Common myeloid progenitor, CD34-positive (primary cell): ENCODE measurements at regions not wholly inside any gene's neighbourhood (a gene's known extent, or its start where the extent isn't known, plus 50 kb on each side); places are given as distances from the start of the nearest gene placed in this dataset.

Experiments used
- CTCF ChIA-PET: fragments of 350-600 bp; sonication (Branson Sonifier 250); formaldehyde crosslinking; loops from one replicate; lab custom pipeline; 2021; ENCODE audit warnings: antibody characterized with exemption; lab: Charles Lee
- POLR2A ChIA-PET: fragments of 350-600 bp; sonication (Branson Sonifier 250); formaldehyde crosslinking; loops from one replicate; lab custom pipeline; 2021; ENCODE audit warnings: antibody characterized with exemption; lab: Charles Lee
- DNase-seq, 3 donors: peaks; one replicate each; pipeline versions ENCODE4 v3.0.0 to v3.0.0-alpha.2; 2013
- H3K27ac ChIP-seq, 2 experiments: 1 replicate in 1 of 2; 2 replicates in 1 of 2; pipeline ENCODE4 v1.7.0; 2013; ENCODE audit warnings: inconsistent platforms in 2 of 2, low read length in 2 of 2, mild to moderate bottlenecking in 2 of 2, low read depth in 1 of 2, moderate library complexity in 1 of 2; ENCODE audit not compliant: severe bottlenecking in 2 of 2, insufficient read depth in 1 of 2, poor library complexity in 1 of 2
- H3K27me3 ChIP-seq, 5 experiments: replicated peaks in 2 of 5; 1 replicate in 3 of 5; 2 replicates in 2 of 5; pipeline versions ENCODE4 v1.6.1 to v1.7.0; 2013; ENCODE audit warnings: low read length in 4 of 5, mild to moderate bottlenecking in 2 of 5, moderate library complexity in 2 of 5, inconsistent platforms in 1 of 5; ENCODE audit not compliant: insufficient read depth in 5 of 5, control insufficient read depth in 4 of 5
- H3K36me3 ChIP-seq, 4 experiments: 1 replicate in 2 of 4; 2 replicates in 2 of 4; pipeline versions ENCODE4 v1.6.1 to v1.7.0; 2013; ENCODE audit warnings: low read length in 3 of 4, control low read depth in 1 of 4, mild to moderate bottlenecking in 1 of 4; ENCODE audit not compliant: control insufficient read depth in 4 of 4, insufficient read depth in 4 of 4
- H3K4me1 ChIP-seq, 4 experiments: 1 replicate in 3 of 4; 2 replicates in 1 of 4; pipeline versions ENCODE4 v1.6.1 to v1.7.1; 2013; ENCODE audit warnings: low read length in 3 of 4, mild to moderate bottlenecking in 3 of 4, control low read depth in 1 of 4, inconsistent platforms in 1 of 4, moderate library complexity in 1 of 4; ENCODE audit not compliant: control insufficient read depth in 4 of 4, insufficient read depth in 4 of 4; ENCODE audit errors: control extremely low read depth in 1 of 4
- H3K4me3 ChIP-seq, 7 experiments: 1 replicate in 4 of 7; 2 replicates in 3 of 7; pipeline versions ENCODE4 v1.5.1 to v1.7.0; 2013; ENCODE audit warnings: mild to moderate bottlenecking in 7 of 7, low read length in 6 of 7, moderate library complexity in 6 of 7, inconsistent platforms in 2 of 7, low read depth in 2 of 7, control low read depth in 1 of 7; ENCODE audit not compliant: insufficient read depth in 4 of 7, control insufficient read depth in 1 of 7; ENCODE audit errors: extremely low read depth in 1 of 7
- H3K9me3 ChIP-seq, 5 experiments: 1 replicate in 4 of 5; 2 replicates in 1 of 5; pipeline versions ENCODE4 v1.6.1 to v1.7.1; 2013; ENCODE audit warnings: low read length in 4 of 5, mild to moderate bottlenecking in 2 of 5, inconsistent platforms in 1 of 5, low read depth in 1 of 5, moderate library complexity in 1 of 5; ENCODE audit not compliant: control insufficient read depth in 4 of 5, insufficient read depth in 2 of 5; ENCODE audit errors: control extremely low read depth in 1 of 5
- WGBS: methylation state at CpG from one replicate; pipeline ENCODE4 v1.1.5; 2013; ENCODE audit not compliant: insufficient coverage; 5-methylcytosine and 5-hydroxymethylcytosine counted together

DNA sequence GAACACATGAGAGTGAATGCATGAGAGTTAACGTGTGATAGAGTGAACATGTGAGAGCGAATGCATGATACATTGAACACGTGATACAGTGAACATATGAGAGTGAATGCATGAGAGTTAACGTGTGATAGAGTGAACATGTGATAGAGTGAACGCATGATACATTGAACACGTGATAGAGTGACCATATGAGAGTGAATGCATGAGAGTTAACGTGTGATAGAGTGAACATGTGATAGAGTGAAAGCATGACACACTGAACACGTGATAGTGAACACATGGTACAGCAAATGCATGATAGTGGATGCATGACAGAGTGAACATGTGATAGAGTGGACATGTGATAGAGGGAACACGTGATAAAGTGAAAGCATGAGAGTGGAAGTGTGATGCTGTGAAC, 517.9 kb downstream of the EIPR1 start:
- no peak overlapping the region for H3K27ac ChIP-seq
- 97% methylated on average over 9 of the region's 9 CpGs for WGBS
- no peak for DNase-seq

DNA sequence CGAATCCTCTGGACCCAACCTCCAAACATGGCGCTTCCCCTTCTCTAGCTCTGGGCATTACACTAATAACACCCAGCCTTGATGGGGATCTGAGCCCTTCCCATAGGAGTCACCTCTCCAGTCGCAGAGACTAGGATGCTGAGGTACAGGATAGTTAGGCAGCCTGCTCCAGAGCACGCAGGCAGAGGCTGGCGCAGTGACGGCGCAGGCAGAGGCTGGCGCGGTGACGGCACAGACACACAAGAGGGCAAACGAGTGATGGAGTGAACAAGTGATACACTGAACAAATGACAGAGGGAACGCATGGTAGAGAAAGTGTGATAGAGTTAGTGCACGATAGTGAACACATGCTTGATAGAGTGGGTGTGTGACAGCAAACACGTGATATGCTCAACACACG, 518.5 kb downstream of the EIPR1 start:
- Histone ChIP-seq H3K4me3 (no peak overlapping the region), H3K4me1 (no peaks in the 10 kb centered on the region), H3K27me3 (no peaks in the 10 kb centered on the region), H3K27ac (no peak overlapping the region), H3K9me3 (no peaks in the 10 kb centered on the region), H3K36me3 (no peaks in the 10 kb centered on the region)
- POLR2A ChIA-PET: no interaction called here
- WGBS: 96% methylated on average over 15 of the region's 15 CpGs
- DNase-seq: no peak
- CTCF ChIA-PET: interaction anchor here (1.0 kb wide), 1 partner anchor 8 kb away, joined by 3 read pairs; no protein-coding TSS in a partner anchor

More for the DNA sequence above, 517.9 kb downstream of the EIPR1 start:
- ChIA-PET POLR2A (no interaction called here), CTCF (no interaction called here)
- no peak overlapping the region for H3K4me3 ChIP-seq
- no peaks in the 10 kb centered on the region for H3K4me1 ChIP-seq
- H3K9me3 ChIP-seq: no peaks in the 10 kb centered on the region
- no peaks in the 10 kb centered on the region for H3K27me3 ChIP-seq
- H3K36me3 ChIP-seq: no peaks in the 10 kb centered on the region

DNA sequence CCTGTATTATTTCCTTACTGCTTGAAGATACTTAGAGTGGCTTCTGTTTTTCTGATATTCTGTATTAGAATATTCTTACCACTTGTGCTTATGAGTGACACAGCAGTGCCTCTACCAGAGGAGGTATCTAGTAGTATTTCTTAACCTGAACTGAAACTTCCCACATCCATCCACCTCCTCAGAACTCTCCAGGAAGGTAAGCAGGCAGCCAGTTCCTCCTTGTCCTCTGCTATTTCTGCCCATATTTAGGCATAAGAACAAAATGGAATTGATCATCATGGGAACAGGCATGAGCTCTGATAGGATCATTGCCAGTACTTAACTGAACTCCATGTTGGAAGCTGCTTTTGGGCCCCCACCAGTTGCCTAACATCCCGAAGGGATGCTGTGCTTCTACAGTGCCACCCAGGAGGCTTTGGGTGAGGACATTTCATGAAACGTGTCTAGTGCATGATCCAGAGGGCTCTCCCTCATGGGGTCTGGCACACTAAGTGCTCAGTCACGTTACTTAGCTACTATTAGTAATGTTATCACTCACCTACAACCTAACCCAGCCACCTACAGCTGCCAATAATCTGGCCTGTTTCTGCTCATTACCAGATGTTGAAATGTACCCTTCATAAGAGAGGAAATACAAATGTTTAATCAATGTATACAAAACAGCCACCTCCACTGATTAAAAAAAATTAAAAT, 520.7 kb downstream of the EIPR1 start:
- H3K9me3 ChIP-seq: no peaks in the 10 kb centered on the region
- WGBS: 100% methylated on average over 3 of the region's 3 CpGs
- ChIA-PET POLR2A (no interaction called here), CTCF (no interaction called here)
- H3K27me3 ChIP-seq: no peaks in the 10 kb centered on the region
- no peaks in the 10 kb centered on the region for H3K36me3 ChIP-seq
- no peak for DNase-seq
- H3K4me1 ChIP-seq: peaks cover 0 to 4% (median 0%) of the 10 kb centered on the region in 4 experiments
- no peak overlapping the region for H3K27ac ChIP-seq
- no peak overlapping the region for H3K4me3 ChIP-seq

DNA sequence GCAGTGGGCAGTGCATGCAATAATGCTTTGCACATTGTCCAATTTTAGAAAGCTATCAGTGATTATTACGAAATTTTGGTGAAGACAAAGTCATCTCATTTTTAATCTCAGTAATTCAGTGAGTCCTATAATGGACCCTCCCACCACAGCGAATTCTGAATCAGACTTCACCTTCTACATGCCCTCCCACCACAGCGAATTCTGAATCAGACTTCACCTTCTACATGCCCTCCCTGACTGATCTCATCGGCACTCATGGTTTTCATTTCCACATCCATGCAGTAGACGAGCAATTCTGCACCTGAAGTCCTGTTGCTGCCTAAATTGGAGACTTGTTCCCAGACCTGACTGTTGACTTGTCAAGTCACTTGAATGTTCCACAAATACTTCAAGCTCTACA, 522.3 kb downstream of the EIPR1 start:
- Histone ChIP-seq H3K4me1 (peaks cover 0 to 4% (median 0%) of the 10 kb centered on the region in 4 experiments), H3K27me3 (no peaks in the 10 kb centered on the region), H3K27ac (no peak overlapping the region), H3K9me3 (no peaks in the 10 kb centered on the region), H3K36me3 (no peaks in the 10 kb centered on the region), H3K4me3 (no peak overlapping the region)
- no peak for DNase-seq
- WGBS: 98% methylated on average over 5 of the region's 5 CpGs
- ChIA-PET POLR2A (no interaction called here), CTCF (no interaction called here)

DNA sequence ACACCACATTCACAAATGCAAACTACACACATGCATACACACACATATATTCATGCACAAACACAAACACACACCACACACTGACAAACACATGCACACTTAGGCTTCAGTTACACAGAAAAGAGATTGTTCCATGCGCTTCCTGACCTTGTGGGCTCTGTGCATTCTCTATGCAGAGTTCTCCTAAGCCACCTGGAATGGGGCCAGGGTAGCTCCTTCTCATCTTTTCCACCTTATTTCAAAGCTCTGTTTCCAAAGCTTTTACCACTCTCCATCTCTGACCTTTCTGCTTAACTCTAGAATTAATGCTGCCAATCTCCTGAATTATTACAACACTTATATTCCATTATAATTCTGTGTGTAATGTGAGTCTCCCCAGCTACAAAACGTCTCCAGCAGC, 522.3 kb upstream of the MYT1L start:
- H3K4me3 ChIP-seq: no peak overlapping the region
- CTCF ChIA-PET: interaction anchor here (1.2 kb wide), 1 partner anchor 9 kb away, joined by 3 read pairs; no protein-coding TSS in a partner anchor
- POLR2A ChIA-PET: no interaction called here
- no peaks in the 10 kb centered on the region for H3K36me3 ChIP-seq
- 80% methylated on average over 1 of the region's 2 CpGs for WGBS
- no peaks in the 10 kb centered on the region for H3K9me3 ChIP-seq
- H3K27me3 ChIP-seq: no peaks in the 10 kb centered on the region
- no peak overlapping the region for H3K27ac ChIP-seq
- H3K4me1 ChIP-seq: peaks cover 0 to 19% (median 7%) of the 10 kb centered on the region in 4 experiments
- DNase-seq: no peak

DNA sequence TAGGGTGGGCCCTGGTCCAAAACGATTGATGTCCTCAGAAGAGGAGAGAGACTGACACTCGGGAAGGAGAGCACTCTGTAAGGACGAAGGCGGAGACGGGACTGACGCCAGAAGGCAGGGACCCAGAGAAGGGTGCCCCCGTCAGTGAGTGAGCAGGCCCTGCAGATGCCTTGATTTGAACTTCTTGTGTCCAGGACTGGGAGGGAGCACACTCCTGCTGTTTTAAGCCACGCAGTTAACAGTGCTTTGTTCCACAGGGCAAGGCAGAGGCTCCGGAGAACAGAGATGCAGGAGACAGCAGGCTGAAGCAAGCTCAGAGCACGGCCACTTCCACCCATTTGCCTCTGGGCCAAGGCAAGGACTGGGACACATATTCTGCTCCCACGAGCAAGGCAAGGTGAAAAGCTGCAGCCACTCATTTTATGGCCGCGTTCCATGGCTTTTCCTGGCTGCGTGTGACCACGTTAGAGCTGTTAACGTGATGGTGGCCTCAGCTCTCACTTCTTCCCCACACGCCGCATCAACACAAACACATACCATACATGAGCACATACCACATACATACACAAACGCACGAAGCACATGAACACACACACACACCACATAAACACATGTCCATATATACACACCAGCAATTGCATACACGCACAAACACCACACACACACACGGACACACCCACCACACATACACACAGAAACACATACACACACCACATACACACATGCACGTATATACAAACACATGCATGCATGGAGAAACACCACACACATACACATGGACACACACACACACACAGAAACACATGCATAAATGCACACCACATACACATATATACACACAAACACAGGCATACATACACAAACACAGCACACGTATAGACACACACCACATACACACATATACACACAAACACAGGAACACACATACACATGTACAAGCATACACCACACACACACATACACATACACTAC, 521.0 kb upstream of the MYT1L start:
- WGBS: 97% methylated on average over 19 of the region's 24 CpGs
- DNase-seq: no peak
- POLR2A ChIA-PET: no interaction called here
- Histone ChIP-seq H3K27ac (no peak overlapping the region), H3K4me3 (no peak overlapping the region), H3K4me1 (peaks cover 0 to 31% (median 10%) of the 10 kb centered on the region in 4 experiments), H3K9me3 (no peaks in the 10 kb centered on the region), H3K27me3 (no peaks in the 10 kb centered on the region), H3K36me3 (no peaks in the 10 kb centered on the region)
- CTCF ChIA-PET: no interaction called here

DNA sequence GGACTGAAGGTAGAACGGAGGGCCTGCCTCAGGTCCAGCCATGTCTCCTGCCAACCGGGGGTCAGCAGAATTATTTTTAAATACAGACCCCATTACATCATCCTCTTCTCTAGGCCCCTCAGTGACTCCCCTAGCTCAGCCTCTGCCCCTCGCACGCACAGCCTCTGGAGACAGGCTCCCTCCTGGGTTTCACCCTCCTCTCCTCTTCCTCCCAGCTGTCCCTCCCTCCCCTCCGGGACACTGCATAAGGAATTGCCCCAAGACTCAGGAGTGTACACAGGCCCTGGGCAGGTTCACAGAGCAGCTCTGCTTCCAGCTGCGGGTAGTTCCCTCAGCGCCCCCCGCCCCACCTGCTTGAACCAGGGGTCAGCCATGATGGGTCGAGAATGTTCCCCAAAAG, 520.2 kb upstream of the MYT1L start:
- H3K27ac ChIP-seq: no peak overlapping the region
- peaks cover 0 to 39% (median 14%) of the 10 kb centered on the region in 4 experiments for H3K4me1 ChIP-seq
- H3K36me3 ChIP-seq: no peaks in the 10 kb centered on the region
- no peak overlapping the region for H3K4me3 ChIP-seq
- H3K9me3 ChIP-seq: no peaks in the 10 kb centered on the region
- H3K27me3 ChIP-seq: no peaks in the 10 kb centered on the region
- DNase-seq: no peak
- ChIA-PET POLR2A (no interaction called here), CTCF (no interaction called here)
- WGBS: 96% methylated on average over 8 of the region's 9 CpGs
